Naive B cell (primary cell): ENCODE measurements at regions not wholly inside any gene's neighbourhood (a gene's known extent, or its start where the extent isn't known, plus 50 kb on each side); places are given as distances from the start of the nearest gene placed in this dataset.
"Not testable (repeated sequence)": the region's sequence is repeated elsewhere in the genome, so short reads cannot be mapped to it uniquely, and the experiment has no call there.

ENCODE experiments used
- ATAC-seq, 2 donors: fragments of 150-1000 bp; cut with Tn5 transposase; 2 replicates each; pipeline ENCODE4 v1.10.0; 2021; ENCODE audit warnings: low read depth in 2 of 2, mild to moderate bottlenecking in 2 of 2, moderate library complexity in 2 of 2
- DNase-seq: peaks from one replicate; pipeline ENCODE4 v3.0.0; 2022
- H3K27ac Mint-ChIP-seq, 6 donors: one replicate each; pipeline ENCODE4 v1.8.0; 2020 to 2022; ENCODE audit warnings: mild to moderate bottlenecking in 6 of 6, mixed read lengths in 6 of 6, moderate library complexity in 5 of 6, inconsistent platforms in 2 of 6
- H3K27me3 Mint-ChIP-seq, 3 donors: one replicate each; pipeline ENCODE4 v1.8.0; 2021 to 2022; ENCODE audit warnings: mixed read lengths in 3 of 3, mild to moderate bottlenecking in 1 of 3
- H3K36me3 Mint-ChIP-seq, 2 donors: one replicate each; pipeline ENCODE4 v1.8.0; 2020 to 2022; ENCODE audit warnings: mixed read lengths in 2 of 2, inconsistent platforms in 1 of 2, mild to moderate bottlenecking in 1 of 2
- H3K4me1 Mint-ChIP-seq, 3 donors: one replicate each; pipeline ENCODE4 v1.8.0; 2020 to 2022; ENCODE audit warnings: mixed read lengths in 3 of 3, inconsistent platforms in 1 of 3, mild to moderate bottlenecking in 1 of 3, moderate library complexity in 1 of 3
- H3K4me3 Mint-ChIP-seq, 8 donors: one replicate each; pipeline ENCODE4 v1.8.0; 2020 to 2022; ENCODE audit warnings: mild to moderate bottlenecking in 8 of 8, mixed read lengths in 8 of 8, moderate library complexity in 8 of 8, inconsistent platforms in 2 of 8
- H3K9me3 Mint-ChIP-seq, 7 donors: one replicate each; pipeline ENCODE4 v1.8.0; 2020 to 2022; ENCODE audit warnings: mixed read lengths in 7 of 7, mild to moderate bottlenecking in 5 of 7, inconsistent platforms in 2 of 7, moderate library complexity in 1 of 7

GRCh38 chr10:10722422-10722821, 295.2 kb upstream of the CELF2 start:
- ATAC-seq (no peak), DNase-seq (no peak)
- Mint-ChIP-seq H3K9me3 (no peaks in the 10 kb centered on the region), H3K27ac (no peak overlapping the region), H3K27me3 (peaks cover 0 to 7% (median 0%) of the 10 kb centered on the region in 3 donors), H3K4me3 (no peak overlapping the region), H3K36me3 (no peaks in the 10 kb centered on the region), H3K4me1 (no peaks in the 10 kb centered on the region)

GRCh38 chr10:10725196-10725595, 292.5 kb upstream of the CELF2 start:
- ATAC-seq (no peak), DNase-seq (no peak)
- peaks cover 0 to 7% (median 0%) of the 10 kb centered on the region in 3 donors for H3K27me3 Mint-ChIP-seq
- no peaks in the 10 kb centered on the region for H3K4me1 Mint-ChIP-seq
- no peaks in the 10 kb centered on the region for H3K9me3 Mint-ChIP-seq
- H3K36me3 Mint-ChIP-seq: no peaks in the 10 kb centered on the region
- no peak overlapping the region for H3K4me3 Mint-ChIP-seq
- no peak overlapping the region for H3K27ac Mint-ChIP-seq

- no peaks in the 10 kb centered on the region for H3K4me1 Mint-ChIP-seq
- no peaks in the 10 kb centered on the region for H3K9me3 Mint-ChIP-seq
- peaks cover 0 to 7% (median 0%) of the 10 kb centered on the region in 3 donors for H3K27me3 Mint-ChIP-seq
- ATAC-seq (no peak), DNase-seq (no peak)
- no peak overlapping the region for H3K27ac Mint-ChIP-seq
- no peak overlapping the region for H3K4me3 Mint-ChIP-seq
- H3K36me3 Mint-ChIP-seq: no peaks in the 10 kb centered on the region
Observed at GRCh38 chr10:10726101-10726500, 291.6 kb upstream of the CELF2 start.

GRCh38 chr10:10727411-10727810, 290.3 kb upstream of the CELF2 start:
- not testable (repeated sequence) for DNase-seq, H3K4me1 Mint-ChIP-seq, ATAC-seq, H3K36me3 Mint-ChIP-seq, H3K27ac Mint-ChIP-seq, H3K9me3 Mint-ChIP-seq, H3K4me3 Mint-ChIP-seq, H3K27me3 Mint-ChIP-seq

- no peaks in the 10 kb centered on the region for H3K36me3 Mint-ChIP-seq
- no peak overlapping the region for H3K27ac Mint-ChIP-seq
- H3K4me1 Mint-ChIP-seq: no peaks in the 10 kb centered on the region
- H3K9me3 Mint-ChIP-seq: no peaks in the 10 kb centered on the region
- peaks cover 0 to 7% (median 0%) of the 10 kb centered on the region in 3 donors for H3K27me3 Mint-ChIP-seq
- ATAC-seq (no peak), DNase-seq (no peak)
- no peak overlapping the region for H3K4me3 Mint-ChIP-seq
Observed at GRCh38 chr10:10727812-10728211, 289.9 kb upstream of the CELF2 start.

GRCh38 chr10:10730471-10731043, 287.1 kb upstream of the CELF2 start:
- Mint-ChIP-seq H3K27ac (no peak overlapping the region), H3K4me3 (peak overlapping the region in 1 of 8 donors; percentile 9), H3K4me1 (no peaks in the 10 kb centered on the region), H3K36me3 (no peaks in the 10 kb centered on the region), H3K27me3 (peaks cover 0 to 7% (median 0%) of the 10 kb centered on the region in 3 donors), H3K9me3 (no peaks in the 10 kb centered on the region)
- DNase-seq (no peak), ATAC-seq (no peak)

GRCh38 chr10:10731366-10731765, 286.3 kb upstream of the CELF2 start:
- Mint-ChIP-seq H3K27me3 (peaks cover 0 to 7% (median 0%) of the 10 kb centered on the region in 3 donors), H3K36me3 (no peaks in the 10 kb centered on the region), H3K27ac (no peak overlapping the region), H3K4me1 (no peaks in the 10 kb centered on the region), H3K4me3 (no peak overlapping the region), H3K9me3 (no peaks in the 10 kb centered on the region)
- DNase-seq: no peak
- ATAC-seq: no peak

GRCh38 chr10:10734356-10735064, 283.2 kb upstream of the CELF2 start:
- ATAC-seq (no peak), DNase-seq (no peak)
- Mint-ChIP-seq H3K27ac (peak overlapping the region in 1 of 6 donors; percentile 17), H3K4me3 (no peak overlapping the region), H3K4me1 (no peaks in the 10 kb centered on the region), H3K9me3 (peaks cover 0 to 4% (median 0%) of the 10 kb centered on the region in 7 donors), H3K36me3 (no peaks in the 10 kb centered on the region), H3K27me3 (no peaks in the 10 kb centered on the region)

- H3K4me1 Mint-ChIP-seq: no peaks in the 10 kb centered on the region
- peaks cover 7 to 24% (median 11%) of the 10 kb centered on the region in 7 donors for H3K9me3 Mint-ChIP-seq
- ATAC-seq: no peak
- no peak for DNase-seq
- no peak overlapping the region for H3K4me3 Mint-ChIP-seq
- H3K36me3 Mint-ChIP-seq: peaks cover 0 to 8% of the 10 kb centered on the region in 2 donors
- peaks cover 8 to 11% (median 8%) of the 10 kb centered on the region in 3 donors for H3K27me3 Mint-ChIP-seq
- H3K27ac Mint-ChIP-seq: no peak overlapping the region
Observed at GRCh38 chr10:10745291-10745690, 272.4 kb upstream of the CELF2 start.

GRCh38 chr10:10755490-10755889, 262.2 kb upstream of the CELF2 start:
- Mint-ChIP-seq H3K4me1 (no peaks in the 10 kb centered on the region), H3K36me3 (no peaks in the 10 kb centered on the region), H3K27ac (peak overlapping the region in 1 of 6 donors; percentile 37), H3K9me3 (peaks cover 0 to 2% (median 0%) of the 10 kb centered on the region in 7 donors), H3K27me3 (peaks cover 0 to 10% (median 6%) of the 10 kb centered on the region in 3 donors), H3K4me3 (no peak overlapping the region)
- DNase-seq (no peak), ATAC-seq (no peak)

GRCh38 chr10:10758306-10758705, 259.4 kb upstream of the CELF2 start:
- no peak overlapping the region for H3K27ac Mint-ChIP-seq
- H3K27me3 Mint-ChIP-seq: peaks cover 0 to 18% (median 15%) of the 10 kb centered on the region in 3 donors
- H3K36me3 Mint-ChIP-seq: no peaks in the 10 kb centered on the region
- no peak for ATAC-seq
- H3K4me1 Mint-ChIP-seq: no peaks in the 10 kb centered on the region
- H3K4me3 Mint-ChIP-seq: no peak overlapping the region
- peaks cover 0 to 2% (median 0%) of the 10 kb centered on the region in 7 donors for H3K9me3 Mint-ChIP-seq
- no peak for DNase-seq

- H3K4me3 Mint-ChIP-seq, DNase-seq, ATAC-seq, H3K4me1 Mint-ChIP-seq, H3K9me3 Mint-ChIP-seq, H3K36me3 Mint-ChIP-seq, H3K27ac Mint-ChIP-seq: not testable (repeated sequence)
- peaks cover 0 to 26% (median 15%) of the 10 kb centered on the region in 3 donors for H3K27me3 Mint-ChIP-seq
Observed at GRCh38 chr10:10759806-10760205, 257.9 kb upstream of the CELF2 start.

GRCh38 chr10:10765017-10765416, 252.7 kb upstream of the CELF2 start:
- H3K36me3 Mint-ChIP-seq: no peaks in the 10 kb centered on the region
- H3K9me3 Mint-ChIP-seq: peaks cover 0 to 6% (median 0%) of the 10 kb centered on the region in 7 donors
- no peak overlapping the region for H3K27ac Mint-ChIP-seq
- H3K27me3 Mint-ChIP-seq: peaks cover 0 to 25% (median 10%) of the 10 kb centered on the region in 3 donors
- ATAC-seq (no peak), DNase-seq (no peak)
- H3K4me3 Mint-ChIP-seq: no peak overlapping the region
- H3K4me1 Mint-ChIP-seq: no peaks in the 10 kb centered on the region

GRCh38 chr10:10772411-10772810, 245.3 kb upstream of the CELF2 start:
- no peaks in the 10 kb centered on the region for H3K36me3 Mint-ChIP-seq
- peaks cover 0 to 5% (median 0%) of the 10 kb centered on the region in 7 donors for H3K9me3 Mint-ChIP-seq
- H3K27ac Mint-ChIP-seq: no peak overlapping the region
- DNase-seq (no peak), ATAC-seq (no peak)
- H3K27me3 Mint-ChIP-seq: peaks cover 9 to 11% (median 9%) of the 10 kb centered on the region in 3 donors
- no peaks in the 10 kb centered on the region for H3K4me1 Mint-ChIP-seq
- no peak overlapping the region for H3K4me3 Mint-ChIP-seq
